ENCODE measurements at regions not wholly inside any gene's neighbourhood (a gene's known extent, or its start where the extent isn't known, plus 50 kb on each side); places are given as distances from the start of the nearest gene placed in this dataset.
"Not testable (repeated sequence)": the region's sequence is repeated elsewhere in the genome, so short reads cannot be mapped to it uniquely, and the experiment has no call there.

- DNase-seq: no peak
These were observed 99.5 kb downstream of the FMR1NB start for GRCh38 chrX:148080593-148080992.

DNA sequence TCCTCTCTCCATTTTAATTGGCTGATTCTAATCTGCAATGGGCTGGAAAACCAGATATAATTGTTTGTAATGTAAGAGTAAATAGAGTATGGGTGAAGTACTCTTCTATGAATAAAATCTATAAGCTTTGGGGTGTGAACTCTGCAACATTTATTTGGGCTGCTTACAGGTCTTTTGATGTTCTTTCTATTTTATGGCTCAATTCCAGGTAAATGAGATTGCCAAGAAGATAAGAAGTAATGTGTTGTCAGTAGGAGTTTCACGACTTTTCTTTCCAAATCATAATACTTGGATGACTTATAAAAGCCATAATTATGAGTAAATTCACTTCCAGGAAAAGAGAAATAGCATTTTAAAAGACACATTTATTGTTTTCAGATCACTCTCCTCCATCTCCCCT, 103.5 kb downstream of the FMR1NB start:
- DNase-seq: no peak

- DNase-seq: no peak
These were observed 139.0 kb downstream of the FMR1NB start for GRCh38 chrX:148120151-148120550.

- no peak for DNase-seq
These were observed 140.0 kb downstream of the FMR1NB start for GRCh38 chrX:148120999-148121623.

GRCh38 chrX:148128872-148129505, 147.9 kb downstream of the FMR1NB start:
- DNase-seq: not testable (repeated sequence)

GRCh38 chrX:148133105-148133725, 152.1 kb downstream of the FMR1NB start:
- no peak for DNase-seq

DNA sequence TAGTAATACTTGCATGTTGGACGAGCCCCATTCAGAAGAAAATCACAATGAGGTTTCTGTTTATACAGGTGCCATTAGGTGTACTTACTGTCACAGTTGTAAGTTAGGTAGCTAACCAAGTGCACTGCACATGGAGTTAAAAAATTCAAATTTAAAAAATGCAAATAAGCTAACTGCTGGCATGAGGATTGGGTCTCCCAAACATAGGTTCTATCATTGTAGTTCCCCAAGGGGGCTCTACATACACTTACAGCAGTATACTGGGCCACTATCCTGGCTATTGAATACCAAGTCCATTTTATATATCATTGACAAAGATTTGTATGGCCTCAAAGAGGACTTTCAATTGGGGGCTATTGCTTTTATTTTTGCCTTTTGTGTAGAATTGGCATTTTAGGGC, 153.4 kb downstream of the FMR1NB start:
- no peak for DNase-seq

GRCh38 chrX:148135738-148136137, 154.6 kb downstream of the FMR1NB start:
- peak in 1 of 58 donors; percentile 0 for DNase-seq

- DNase-seq: no peak
These were observed 165.0 kb downstream of the FMR1NB start for GRCh38 chrX:148146121-148146520.

DNA sequence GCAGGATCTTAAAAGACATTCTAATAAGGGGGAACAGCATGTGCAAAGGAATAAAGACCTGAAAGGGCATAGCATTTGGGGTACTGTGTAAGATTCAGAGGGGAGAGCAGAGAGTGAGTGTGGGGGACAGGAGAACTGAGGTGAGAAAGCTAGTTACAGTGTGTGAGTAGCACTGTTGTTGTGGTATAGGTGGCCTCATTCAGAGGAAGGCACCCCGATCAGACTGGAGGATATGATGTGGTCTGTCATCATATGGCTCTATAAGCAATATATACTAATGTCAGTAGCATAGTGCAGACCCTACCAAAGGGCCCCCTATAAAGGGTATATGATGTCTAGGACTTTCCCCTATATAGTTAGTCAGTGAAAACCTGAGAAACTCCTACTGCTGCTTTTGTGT, 175.8 kb downstream of the FMR1NB start:
- no peak for DNase-seq

GRCh38 chrX:148159796-148160195, 178.7 kb downstream of the FMR1NB start:
- DNase-seq: no peak

- peak in 3 of 58 donors; percentile 0 for DNase-seq
These were observed 180.6 kb downstream of the FMR1NB start for GRCh38 chrX:148161701-148162100.

DNA sequence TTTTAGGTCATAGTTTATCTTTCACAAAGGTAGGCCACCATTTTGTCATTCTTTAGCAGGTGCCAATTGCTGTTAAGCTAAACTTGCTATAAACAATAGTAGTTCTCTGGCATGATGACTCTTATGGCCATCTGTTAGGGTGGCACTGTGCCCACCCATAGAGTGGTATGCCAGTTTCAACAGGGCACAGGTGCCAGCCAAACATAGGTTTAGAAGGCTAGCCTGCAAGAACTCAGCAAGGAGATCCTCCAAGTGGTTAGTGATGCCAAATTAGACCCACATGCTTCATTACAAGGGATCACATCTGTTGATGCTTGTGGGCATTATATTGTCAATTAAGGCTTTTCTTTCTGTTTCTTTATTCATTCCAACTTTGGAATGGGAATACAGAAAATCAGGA, 204.5 kb downstream of the FMR1NB start:
- DNase-seq: no peak

GRCh38 chrX:148192547-148192946, 211.4 kb downstream of the FMR1NB start:
- no peak for DNase-seq

GRCh38 chrX:148193759-148194158, 212.6 kb downstream of the FMR1NB start:
- no peak for DNase-seq

DNA sequence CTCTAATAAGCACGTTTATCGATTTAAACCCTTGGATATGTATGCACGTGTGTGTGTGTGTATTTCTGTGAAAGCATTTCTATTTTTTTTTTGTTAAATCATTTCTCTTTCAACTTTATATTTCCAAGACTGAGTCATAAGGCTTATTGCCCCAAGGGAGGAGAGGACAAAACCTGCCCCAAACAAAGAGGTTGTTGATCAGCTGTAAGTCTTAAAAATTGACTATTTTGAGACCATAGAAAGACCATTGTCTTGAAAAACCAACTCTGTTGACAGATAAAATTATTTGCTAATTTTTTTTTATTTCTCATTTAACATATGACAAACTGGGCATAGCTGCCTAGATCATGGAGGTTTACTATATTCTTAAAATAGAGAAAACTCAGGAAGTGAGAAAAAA, 222.4 kb downstream of the FMR1NB start:
- no peak for DNase-seq

GRCh38 chrX:148204195-148204594, 223.1 kb downstream of the FMR1NB start:
- DNase-seq: no peak

GRCh38 chrX:148214786-148215185, 233.6 kb downstream of the FMR1NB start:
- DNase-seq: no peak

DNA sequence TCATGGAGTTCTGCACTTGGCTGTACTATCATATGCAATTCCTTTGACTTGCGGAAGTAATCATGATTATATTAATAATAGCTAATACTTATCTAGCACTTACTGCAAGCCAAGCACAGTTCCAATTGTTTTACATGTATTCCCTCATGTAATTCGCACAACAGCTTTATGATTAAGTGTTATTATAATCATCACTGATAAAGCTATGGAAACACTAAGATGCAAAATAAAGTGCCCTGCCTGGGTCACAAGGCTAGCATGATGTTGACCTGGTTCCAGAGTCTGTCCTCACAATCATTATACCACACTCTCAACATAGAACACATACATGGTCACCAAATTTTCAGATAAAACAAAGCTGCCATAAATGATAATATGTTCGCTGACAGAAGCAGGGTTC, 234.6 kb downstream of the FMR1NB start:
- DNase-seq: no peak

GRCh38 chrX:148223361-148223760, 242.2 kb downstream of the FMR1NB start:
- DNase-seq: no peak

- no peak for DNase-seq
These were observed 247.4 kb downstream of the FMR1NB start for GRCh38 chrX:148228521-148228920.

DNA sequence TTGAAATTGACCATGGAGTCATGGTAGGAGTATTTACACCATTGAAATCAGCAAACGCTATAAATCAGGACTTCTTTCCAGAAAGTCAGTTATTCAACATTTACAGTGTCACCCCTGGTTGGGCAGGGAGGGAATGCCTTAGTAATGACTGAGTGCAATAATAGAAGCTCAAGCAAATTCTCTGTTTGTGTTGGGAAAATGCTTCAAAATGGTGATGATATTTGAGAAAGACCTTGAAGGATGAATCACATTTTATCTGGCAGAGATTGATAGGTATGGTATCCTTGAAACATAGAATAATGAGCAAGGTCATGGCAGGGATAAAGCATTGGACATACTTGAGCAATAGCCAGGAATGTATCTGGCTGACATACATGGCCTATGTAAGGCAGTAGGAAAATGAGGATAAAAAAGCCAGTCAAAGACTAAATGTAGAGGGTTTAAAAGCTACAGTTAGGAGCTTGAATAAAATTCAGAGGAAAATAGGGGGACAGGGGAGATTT, 248.7 kb downstream of the FMR1NB start:
- no peak for DNase-seq

DNA sequence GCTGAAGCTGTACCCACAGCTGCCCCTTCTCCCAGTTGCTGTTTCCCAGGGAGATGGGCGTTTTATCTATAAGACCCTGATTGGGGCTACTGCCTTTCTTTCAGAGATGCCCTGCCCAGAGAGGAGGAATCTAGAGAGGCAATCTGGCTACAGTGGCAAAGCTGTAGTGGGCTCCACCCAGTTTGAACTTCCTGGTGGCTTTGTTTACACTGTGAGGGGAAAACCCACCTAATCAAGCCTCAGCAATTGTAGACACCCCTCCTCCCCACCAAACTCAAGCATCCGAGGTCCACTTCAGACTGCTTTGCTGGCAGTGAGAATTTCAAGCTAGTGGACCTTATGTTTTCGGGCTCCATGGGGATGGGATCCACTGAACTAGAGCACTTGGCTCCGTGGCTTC, 240.4 kb upstream of the AFF2 start:
- DNase-seq: no peak
